ENCODE measurements at regions not wholly inside any gene's neighbourhood (a gene's known extent, or its start where the extent isn't known, plus 50 kb on each side); places are given as distances from the start of the nearest gene placed in this dataset.

GRCh38 chr1:4057603-4058002 lies 157.5 kb upstream of the C1orf174 start:
- TF ChIP-seq ARNT (IDR thresholded peaks at IDR 0.05) (no peak), CTBP1 (IDR thresholded peaks at IDR 0.05; ENCODE audit: borderline replicate concordance) (no peak)
